Thyroid gland (tissue), 4 donors: ENCODE measurements at regions not wholly inside any gene's neighbourhood (a gene's known extent, or its start where the extent isn't known, plus 50 kb on each side); places are given as distances from the start of the nearest gene placed in this dataset.

Experiments
- DNase-seq, 2 donors: peaks; one replicate each; pipeline ENCODE4 v3.0.0-alpha.2; 2019
- H3K27ac ChIP-seq, 3 donors: fragments of 200-600 bp; sonication (generic); 1 replicate in 2 of 3; 2 replicates in 1 of 3; pipeline ENCODE4 v1.5.1; 2016 to 2019; ENCODE audit warnings: mild to moderate bottlenecking in 1 of 3, moderate library complexity in 1 of 3
- H3K27me3 ChIP-seq: fragments of 200-600 bp; sonication (generic); one replicate; pipeline ENCODE4 v1.5.1; 2019
- H3K36me3 ChIP-seq, 2 donors: fragments of 200-600 bp; sonication (generic); one replicate each; pipeline ENCODE4 v1.5.1; 2016 to 2019
- H3K4me1 ChIP-seq, 2 donors: fragments of 200-600 bp; sonication (generic); one replicate each; pipeline ENCODE4 v1.5.1; 2017 to 2019
- H3K4me3 ChIP-seq, 3 donors: fragments of 200-600 bp; sonication (generic); replicated peaks in 1 of 3; 1 replicate in 2 of 3; 2 replicates in 1 of 3; pipeline ENCODE4 v1.5.1; 2016; ENCODE audit warnings: mild to moderate bottlenecking in 1 of 3
- H3K9me3 ChIP-seq: fragments of 200-600 bp; sonication (generic); one replicate; pipeline ENCODE4 v1.5.1; 2017
- POLR2A ChIP-seq, 2 donors: fragments of 450-650 bp; IDR thresholded peaks; one replicate each; pipeline ENCODE4 v1.6.1; 2017; ENCODE audit warnings: antibody characterized with exemption in 2 of 2, mild to moderate bottlenecking in 2 of 2, moderate library complexity in 1 of 2
- WGBS, 2 donors: methylation state at CpG; one replicate each; pipeline ENCODE4 v1.1.5; 2017; 5-methylcytosine and 5-hydroxymethylcytosine counted together
- intact Hi-C: fragments of 100-400 bp; cut with DNase I; formaldehyde crosslinking; loops from one replicate; pipeline ENCODE4 v1.15.1; 2023
- TF ChIP-seq, protein P1 (sequence below), 6 experiments: fragments of 200-600 bp in 3 of 6; fragments of 450-650 bp in 3 of 6; sonication (generic) in 3 of 6; IDR thresholded peaks; one replicate each; pipeline ENCODE4 v1.5.1; 2016 to 2019; ENCODE audit warnings: antibody characterized with exemption in 6 of 6, mild to moderate bottlenecking in 2 of 6, inconsistent platforms in 1 of 6, moderate library complexity in 1 of 6

DNA sequence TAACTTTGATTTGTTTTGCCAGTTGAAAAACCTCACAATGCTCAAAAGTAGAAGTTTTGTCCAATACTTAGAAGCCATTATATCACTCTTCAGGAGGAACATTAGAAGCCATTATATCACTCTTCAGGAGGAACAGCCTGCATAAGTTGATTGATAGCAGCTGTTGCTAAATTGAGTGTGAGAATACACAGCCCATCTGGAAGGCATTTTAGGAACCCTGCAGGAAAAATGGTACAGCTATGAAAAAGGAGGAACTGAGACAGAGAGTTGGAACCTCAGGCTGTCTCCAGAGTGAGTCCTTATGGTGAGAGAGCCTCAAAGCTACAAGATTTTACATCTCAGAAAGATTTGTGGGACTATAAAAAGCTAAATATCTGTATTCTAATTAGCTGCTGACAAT is 207.0 kb downstream of the MYRFL start:
- DNase-seq: no peak
- H3K27ac ChIP-seq: no peak overlapping the region
- no peaks in the 10 kb centered on the region for H3K9me3 ChIP-seq
- no peak for TF ChIP-seq POLR2A (IDR thresholded peaks at IDR 0.05)
- TF ChIP-seq, protein P1, sequence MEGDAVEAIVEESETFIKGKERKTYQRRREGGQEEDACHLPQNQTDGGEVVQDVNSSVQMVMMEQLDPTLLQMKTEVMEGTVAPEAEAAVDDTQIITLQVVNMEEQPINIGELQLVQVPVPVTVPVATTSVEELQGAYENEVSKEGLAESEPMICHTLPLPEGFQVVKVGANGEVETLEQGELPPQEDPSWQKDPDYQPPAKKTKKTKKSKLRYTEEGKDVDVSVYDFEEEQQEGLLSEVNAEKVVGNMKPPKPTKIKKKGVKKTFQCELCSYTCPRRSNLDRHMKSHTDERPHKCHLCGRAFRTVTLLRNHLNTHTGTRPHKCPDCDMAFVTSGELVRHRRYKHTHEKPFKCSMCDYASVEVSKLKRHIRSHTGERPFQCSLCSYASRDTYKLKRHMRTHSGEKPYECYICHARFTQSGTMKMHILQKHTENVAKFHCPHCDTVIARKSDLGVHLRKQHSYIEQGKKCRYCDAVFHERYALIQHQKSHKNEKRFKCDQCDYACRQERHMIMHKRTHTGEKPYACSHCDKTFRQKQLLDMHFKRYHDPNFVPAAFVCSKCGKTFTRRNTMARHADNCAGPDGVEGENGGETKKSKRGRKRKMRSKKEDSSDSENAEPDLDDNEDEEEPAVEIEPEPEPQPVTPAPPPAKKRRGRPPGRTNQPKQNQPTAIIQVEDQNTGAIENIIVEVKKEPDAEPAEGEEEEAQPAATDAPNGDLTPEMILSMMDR (IDR thresholded peaks at IDR 0.05): no peak
- intact Hi-C loops: no loop called here
- H3K4me1 ChIP-seq: no peaks in the 10 kb centered on the region
- H3K36me3 ChIP-seq: no peaks in the 10 kb centered on the region
- no peaks in the 10 kb centered on the region for H3K27me3 ChIP-seq
- H3K4me3 ChIP-seq: no peak overlapping the region

DNA sequence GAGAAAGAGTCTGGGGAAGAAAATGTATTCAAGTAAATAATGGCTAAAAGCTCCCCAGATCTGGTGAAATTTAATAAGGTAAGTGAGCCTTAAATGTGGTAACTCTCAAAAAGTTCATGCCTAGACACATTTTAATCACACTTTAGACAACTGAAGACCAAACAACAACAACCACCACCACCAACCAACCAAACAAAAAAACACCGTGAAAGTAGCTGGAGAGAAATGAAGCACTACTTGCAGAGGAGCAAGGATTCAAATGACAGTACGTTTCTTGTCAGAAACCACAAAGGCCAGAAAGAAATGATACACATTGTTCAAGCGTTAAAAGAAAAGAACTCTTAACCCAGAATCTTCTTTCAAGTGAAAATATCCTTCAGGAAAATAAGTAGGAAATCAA is 208.3 kb downstream of the MYRFL start:
- H3K4me3 ChIP-seq: no peak overlapping the region
- no peaks in the 10 kb centered on the region for H3K9me3 ChIP-seq
- H3K27me3 ChIP-seq: no peaks in the 10 kb centered on the region
- no peak overlapping the region for H3K27ac ChIP-seq
- no peak for DNase-seq
- TF ChIP-seq POLR2A (IDR thresholded peaks at IDR 0.05): no peak
- TF ChIP-seq, protein P1 (IDR thresholded peaks at IDR 0.05): no peak
- H3K36me3 ChIP-seq: no peaks in the 10 kb centered on the region
- WGBS, 2 donors: 81 to 87% methylated on average over 3 of the region's 3 CpGs
- no peaks in the 10 kb centered on the region for H3K4me1 ChIP-seq
- intact Hi-C loops: no loop called here

DNA sequence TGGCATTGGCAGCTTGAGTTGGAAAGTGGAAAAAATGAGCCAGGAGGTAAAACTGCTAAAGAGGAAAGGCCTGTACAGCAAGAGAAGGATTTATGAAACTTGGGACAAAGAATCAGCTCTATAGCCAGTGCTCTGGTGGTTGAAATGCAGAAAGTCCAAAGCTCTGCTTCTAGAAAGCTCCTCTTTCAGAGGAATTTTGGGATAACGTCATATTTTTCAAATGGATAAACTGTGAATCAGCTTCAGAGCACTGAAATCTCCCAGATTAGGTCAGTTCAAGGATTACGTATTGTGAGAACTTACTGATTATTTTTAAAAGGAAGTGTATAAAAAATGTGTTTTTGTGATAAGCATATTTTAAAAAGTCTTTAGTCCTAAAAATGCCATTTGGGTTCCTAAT is 203.1 kb upstream of the CNOT2 start:
- intact Hi-C loops: no loop called here

GRCh38 chr12:70042675-70043074 is 200.6 kb upstream of the CNOT2 start:
- 62 to 71% methylated on average over 6 of the region's 6 CpGs for WGBS, 2 donors

More for the DNA sequence above, 203.1 kb upstream of the CNOT2 start:
- Histone ChIP-seq H3K4me1 (no peaks in the 10 kb centered on the region), H3K27me3 (no peaks in the 10 kb centered on the region), H3K36me3 (no peaks in the 10 kb centered on the region), H3K9me3 (no peaks in the 10 kb centered on the region), H3K27ac (no peak overlapping the region), H3K4me3 (no peak overlapping the region)
- no peak for DNase-seq
- 72 to 76% methylated on average over 2 of the region's 2 CpGs for WGBS, 2 donors
- TF ChIP-seq POLR2A (IDR thresholded peaks at IDR 0.05): no peak
- TF ChIP-seq, protein P1 (IDR thresholded peaks at IDR 0.05): no peak

GRCh38 chr12:70043490-70044138 is 199.6 kb upstream of the CNOT2 start:
- WGBS, 2 donors: 85% methylated on average over 4 of the region's 4 CpGs
- Histone ChIP-seq H3K27ac (no peak overlapping the region), H3K4me1 (no peaks in the 10 kb centered on the region), H3K9me3 (no peaks in the 10 kb centered on the region), H3K36me3 (no peaks in the 10 kb centered on the region), H3K4me3 (no peak overlapping the region), H3K27me3 (no peaks in the 10 kb centered on the region)
- DNase-seq: no peak
- intact Hi-C loops: no loop called here
- TF ChIP-seq POLR2A (IDR thresholded peaks at IDR 0.05): no peak
- TF ChIP-seq, protein P1 (IDR thresholded peaks at IDR 0.05): no peak

More at GRCh38 chr12:70042675-70043074, 200.6 kb upstream of the CNOT2 start:
- no peak for DNase-seq
- H3K27me3 ChIP-seq: no peaks in the 10 kb centered on the region
- no peaks in the 10 kb centered on the region for H3K36me3 ChIP-seq
- no peaks in the 10 kb centered on the region for H3K9me3 ChIP-seq
- no peak overlapping the region for H3K27ac ChIP-seq
- intact Hi-C loops: no loop called here
- TF ChIP-seq, protein P1 (IDR thresholded peaks at IDR 0.05): no peak
- no peak for TF ChIP-seq POLR2A (IDR thresholded peaks at IDR 0.05)
- H3K4me1 ChIP-seq: no peaks in the 10 kb centered on the region
- H3K4me3 ChIP-seq: no peak overlapping the region
